ENCODE measurements at regions not wholly inside any gene's neighbourhood (a gene's known extent, or its start where the extent isn't known, plus 50 kb on each side); places are given as distances from the start of the nearest gene placed in this dataset.
"Not testable (repeated sequence)": the region's sequence is repeated elsewhere in the genome, so short reads cannot be mapped to it uniquely, and the experiment has no call there.

GRCh38 chr2:225771701-225772100, 372.2 kb downstream of the NYAP2 start:
- Histone ChIP-seq H3K27ac (ENCODE audit: low read depth, low read length) (no peak overlapping the region), H3K36me3 (ENCODE audit: control insufficient read depth, insufficient read depth, low read length) (no peaks in the 10 kb centered on the region), H3K9ac (ENCODE audit: low read length) (no peak overlapping the region), H3K27me3 (ENCODE audit: control insufficient read depth, insufficient read depth, low read length) (no peaks in the 10 kb centered on the region), H3K4me3 (ENCODE audit: low read length) (no peak overlapping the region), H3K4me1 (ENCODE audit: control insufficient read depth, insufficient read depth, low read length) (no peaks in the 10 kb centered on the region)

- H3K27me3 ChIP-seq (ENCODE audit: control insufficient read depth, insufficient read depth, low read length) = no peaks in the 10 kb centered on the region
- no peak overlapping the region for H3K9ac ChIP-seq (ENCODE audit: low read length)
- H3K27ac ChIP-seq (ENCODE audit: low read depth, low read length) = no peak overlapping the region
- H3K4me1 ChIP-seq (ENCODE audit: control insufficient read depth, insufficient read depth, low read length) = no peaks in the 10 kb centered on the region
- H3K36me3 ChIP-seq (ENCODE audit: control insufficient read depth, insufficient read depth, low read length) = no peaks in the 10 kb centered on the region
- no peak overlapping the region for H3K4me3 ChIP-seq (ENCODE audit: low read length)
Measured at GRCh38 chr2:225768741-225769140, 369.2 kb downstream of the NYAP2 start.

GRCh38 chr2:225766431-225766830, 366.9 kb downstream of the NYAP2 start:
- H3K4me1 ChIP-seq (ENCODE audit: control insufficient read depth, insufficient read depth, low read length) = no peaks in the 10 kb centered on the region
- H3K36me3 ChIP-seq (ENCODE audit: control insufficient read depth, insufficient read depth, low read length) = no peaks in the 10 kb centered on the region
- no peak overlapping the region for H3K4me3 ChIP-seq (ENCODE audit: low read length)
- no peak overlapping the region for H3K27ac ChIP-seq (ENCODE audit: low read depth, low read length)
- no peaks in the 10 kb centered on the region for H3K27me3 ChIP-seq (ENCODE audit: control insufficient read depth, insufficient read depth, low read length)
- no peak overlapping the region for H3K9ac ChIP-seq (ENCODE audit: low read length)

- H3K9ac ChIP-seq (ENCODE audit: low read length) = no peak overlapping the region
- no peaks in the 10 kb centered on the region for H3K27me3 ChIP-seq (ENCODE audit: control insufficient read depth, insufficient read depth, low read length)
- H3K4me1 ChIP-seq (ENCODE audit: control insufficient read depth, insufficient read depth, low read length) = no peaks in the 10 kb centered on the region
- H3K4me3 ChIP-seq (ENCODE audit: low read length) = no peak overlapping the region
- no peaks in the 10 kb centered on the region for H3K36me3 ChIP-seq (ENCODE audit: control insufficient read depth, insufficient read depth, low read length)
- H3K27ac ChIP-seq (ENCODE audit: low read depth, low read length) = no peak overlapping the region
Measured at GRCh38 chr2:225765820-225766219, 366.3 kb downstream of the NYAP2 start.

GRCh38 chr2:225764346-225764745, 364.8 kb downstream of the NYAP2 start:
- no peak overlapping the region for H3K4me3 ChIP-seq (ENCODE audit: low read length)
- no peaks in the 10 kb centered on the region for H3K27me3 ChIP-seq (ENCODE audit: control insufficient read depth, insufficient read depth, low read length)
- no peak overlapping the region for H3K27ac ChIP-seq (ENCODE audit: low read depth, low read length)
- no peaks in the 10 kb centered on the region for H3K36me3 ChIP-seq (ENCODE audit: control insufficient read depth, insufficient read depth, low read length)
- no peaks in the 10 kb centered on the region for H3K4me1 ChIP-seq (ENCODE audit: control insufficient read depth, insufficient read depth, low read length)
- H3K9ac ChIP-seq (ENCODE audit: low read length) = no peak overlapping the region

- no peak overlapping the region for H3K27ac ChIP-seq (ENCODE audit: low read depth, low read length)
- H3K27me3 ChIP-seq (ENCODE audit: control insufficient read depth, insufficient read depth, low read length) = no peaks in the 10 kb centered on the region
- no peak overlapping the region for H3K4me3 ChIP-seq (ENCODE audit: low read length)
- H3K4me1 ChIP-seq (ENCODE audit: control insufficient read depth, insufficient read depth, low read length) = no peaks in the 10 kb centered on the region
- no peaks in the 10 kb centered on the region for H3K36me3 ChIP-seq (ENCODE audit: control insufficient read depth, insufficient read depth, low read length)
- H3K9ac ChIP-seq (ENCODE audit: low read length) = no peak overlapping the region
Measured at GRCh38 chr2:225763711-225764110, 364.2 kb downstream of the NYAP2 start.

DNA sequence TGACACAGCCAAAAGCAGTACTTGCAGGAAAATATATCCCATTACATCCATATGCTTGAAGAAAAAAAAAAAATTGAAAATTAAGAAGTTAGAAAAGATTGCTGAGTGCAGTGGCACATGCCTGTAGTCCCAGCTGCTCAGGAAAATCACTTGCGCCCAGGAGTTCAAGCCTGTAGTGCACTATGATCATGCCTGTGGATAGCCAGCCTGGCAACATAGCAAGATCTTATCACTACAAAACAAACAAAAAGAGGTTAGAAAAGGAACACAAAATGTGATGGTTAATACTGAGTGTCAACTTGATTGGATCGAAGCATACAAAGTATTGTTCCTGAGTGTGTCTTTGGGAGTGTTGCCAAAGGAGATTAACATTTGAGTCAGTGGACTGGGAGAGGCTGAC, 361.9 kb downstream of the NYAP2 start:
- Histone ChIP-seq H3K36me3 (ENCODE audit: control insufficient read depth, insufficient read depth, low read length) (no peaks in the 10 kb centered on the region), H3K27ac (ENCODE audit: low read depth, low read length) (no peak overlapping the region), H3K4me1 (ENCODE audit: control insufficient read depth, insufficient read depth, low read length) (no peaks in the 10 kb centered on the region), H3K27me3 (ENCODE audit: control insufficient read depth, insufficient read depth, low read length) (no peaks in the 10 kb centered on the region), H3K9ac (ENCODE audit: low read length) (no peak overlapping the region), H3K4me3 (ENCODE audit: low read length) (no peak overlapping the region)

- Histone ChIP-seq H3K9ac (ENCODE audit: low read length) (no peak overlapping the region), H3K36me3 (ENCODE audit: control insufficient read depth, insufficient read depth, low read length) (no peaks in the 10 kb centered on the region), H3K4me3 (ENCODE audit: low read length) (no peak overlapping the region), H3K27ac (ENCODE audit: low read depth, low read length) (no peak overlapping the region), H3K27me3 (ENCODE audit: control insufficient read depth, insufficient read depth, low read length) (no peaks in the 10 kb centered on the region), H3K4me1 (ENCODE audit: control insufficient read depth, insufficient read depth, low read length) (no peaks in the 10 kb centered on the region)
Measured at GRCh38 chr2:225757248-225757647, 357.7 kb downstream of the NYAP2 start.

GRCh38 chr2:225756198-225756597, 356.7 kb downstream of the NYAP2 start:
- H3K4me3 ChIP-seq (ENCODE audit: low read length) = no peak overlapping the region
- H3K4me1 ChIP-seq (ENCODE audit: control insufficient read depth, insufficient read depth, low read length) = no peaks in the 10 kb centered on the region
- H3K36me3 ChIP-seq (ENCODE audit: control insufficient read depth, insufficient read depth, low read length) = no peaks in the 10 kb centered on the region
- H3K27me3 ChIP-seq (ENCODE audit: control insufficient read depth, insufficient read depth, low read length) = no peaks in the 10 kb centered on the region
- H3K27ac ChIP-seq (ENCODE audit: low read depth, low read length) = no peak overlapping the region
- no peak overlapping the region for H3K9ac ChIP-seq (ENCODE audit: low read length)

DNA sequence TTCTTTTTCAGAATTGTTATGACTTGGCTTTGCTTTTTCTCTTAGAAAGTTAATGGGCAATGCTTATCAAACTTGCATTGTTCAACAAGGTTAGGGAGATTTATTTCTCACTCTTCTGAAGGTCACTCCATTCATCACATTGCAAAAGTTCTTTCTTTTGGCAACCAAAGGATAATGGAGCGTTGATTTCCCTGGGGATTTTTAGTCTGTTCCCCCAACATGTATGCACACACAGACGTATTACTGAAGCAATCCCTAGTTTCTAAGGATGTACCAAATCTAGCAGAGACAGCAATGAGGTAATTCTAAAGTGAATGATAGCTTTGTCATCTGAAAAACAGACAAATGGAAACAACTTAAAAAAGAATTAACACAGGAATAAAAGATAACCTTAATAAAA, 349.1 kb downstream of the NYAP2 start:
- no peak overlapping the region for H3K4me3 ChIP-seq (ENCODE audit: low read length)
- H3K4me1 ChIP-seq (ENCODE audit: control insufficient read depth, insufficient read depth, low read length) = no peaks in the 10 kb centered on the region
- no peak overlapping the region for H3K27ac ChIP-seq (ENCODE audit: low read depth, low read length)
- no peak overlapping the region for H3K9ac ChIP-seq (ENCODE audit: low read length)
- no peaks in the 10 kb centered on the region for H3K36me3 ChIP-seq (ENCODE audit: control insufficient read depth, insufficient read depth, low read length)
- no peaks in the 10 kb centered on the region for H3K27me3 ChIP-seq (ENCODE audit: control insufficient read depth, insufficient read depth, low read length)

DNA sequence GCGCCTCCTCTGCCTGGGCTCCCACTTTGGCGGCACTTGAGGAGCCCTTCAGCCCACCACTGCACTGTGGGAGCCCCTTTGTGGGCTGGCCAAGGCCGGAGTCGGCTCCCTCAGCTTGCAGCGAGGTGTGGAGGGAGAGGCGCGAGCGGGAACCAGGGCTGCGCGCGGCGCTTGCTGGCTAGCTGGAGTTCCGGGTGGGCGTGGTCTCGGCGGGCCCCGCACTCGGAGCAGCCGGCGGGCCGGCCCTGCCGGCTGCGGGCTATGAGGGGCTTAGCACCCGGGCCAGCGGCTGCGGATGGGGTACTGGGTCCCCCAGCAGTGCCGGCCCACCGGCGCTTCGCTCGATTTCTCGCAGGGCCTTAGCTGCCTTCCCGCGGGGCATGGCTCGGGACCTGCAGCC, 344.5 kb downstream of the NYAP2 start:
- H3K4me1 ChIP-seq (ENCODE audit: control insufficient read depth, insufficient read depth, low read length); H3K36me3 ChIP-seq (ENCODE audit: control insufficient read depth, insufficient read depth, low read length); H3K27ac ChIP-seq (ENCODE audit: low read depth, low read length); H3K9ac ChIP-seq (ENCODE audit: low read length); H3K27me3 ChIP-seq (ENCODE audit: control insufficient read depth, insufficient read depth, low read length); H3K4me3 ChIP-seq (ENCODE audit: low read length): not testable (repeated sequence)

GRCh38 chr2:225742487-225742886, 343.0 kb downstream of the NYAP2 start:
- no peak overlapping the region for H3K4me3 ChIP-seq (ENCODE audit: low read length)
- no peaks in the 10 kb centered on the region for H3K36me3 ChIP-seq (ENCODE audit: control insufficient read depth, insufficient read depth, low read length)
- no peaks in the 10 kb centered on the region for H3K4me1 ChIP-seq (ENCODE audit: control insufficient read depth, insufficient read depth, low read length)
- H3K27me3 ChIP-seq (ENCODE audit: control insufficient read depth, insufficient read depth, low read length) = no peaks in the 10 kb centered on the region
- no peak overlapping the region for H3K27ac ChIP-seq (ENCODE audit: low read depth, low read length)
- no peak overlapping the region for H3K9ac ChIP-seq (ENCODE audit: low read length)

GRCh38 chr2:225740086-225740485, 340.6 kb downstream of the NYAP2 start:
- Histone ChIP-seq H3K4me3 (ENCODE audit: low read length) (no peak overlapping the region), H3K4me1 (ENCODE audit: control insufficient read depth, insufficient read depth, low read length) (no peaks in the 10 kb centered on the region), H3K36me3 (ENCODE audit: control insufficient read depth, insufficient read depth, low read length) (no peaks in the 10 kb centered on the region), H3K9ac (ENCODE audit: low read length) (no peak overlapping the region), H3K27me3 (ENCODE audit: control insufficient read depth, insufficient read depth, low read length) (no peaks in the 10 kb centered on the region), H3K27ac (ENCODE audit: low read depth, low read length) (no peak overlapping the region)

- H3K36me3 ChIP-seq (ENCODE audit: control insufficient read depth, insufficient read depth, low read length) = no peaks in the 10 kb centered on the region
Measured at GRCh38 chr2:225739328-225739727, 339.8 kb downstream of the NYAP2 start.

More at GRCh38 chr2:225739328-225739727, 339.8 kb downstream of the NYAP2 start:
- no peaks in the 10 kb centered on the region for H3K27me3 ChIP-seq (ENCODE audit: control insufficient read depth, insufficient read depth, low read length)
- H3K4me3 ChIP-seq (ENCODE audit: low read length) = no peak overlapping the region
- H3K4me1 ChIP-seq (ENCODE audit: control insufficient read depth, insufficient read depth, low read length) = no peaks in the 10 kb centered on the region
- no peak overlapping the region for H3K9ac ChIP-seq (ENCODE audit: low read length)
- H3K27ac ChIP-seq (ENCODE audit: low read depth, low read length) = no peak overlapping the region

All from rectal smooth muscle tissue (tissue), 1 donor.